H9 (cell line): ENCODE measurements at regions not wholly inside any gene's neighbourhood (a gene's known extent, or its start where the extent isn't known, plus 50 kb on each side); places are given as distances from the start of the nearest gene placed in this dataset.

Experiments
- DNase-seq: peaks from one replicate; pipeline ENCODE4 v3.0.0-alpha.2; 2017
- H2AFZ ChIP-seq: one replicate; pipeline ENCODE4 v1.6.1; 2013; ENCODE audit warnings: mild to moderate bottlenecking, low read length, control low read depth, moderate library complexity
- H2AK5ac ChIP-seq: 2 replicates; pipeline ENCODE4 v1.6.1; 2013; ENCODE audit warnings: low read length, control low read depth, mixed read lengths; ENCODE audit not compliant: insufficient read length
- H2BK120ac ChIP-seq: one replicate; pipeline ENCODE4 v1.6.1; 2013; ENCODE audit warnings: low read depth, mild to moderate bottlenecking, low read length, control low read depth, inconsistent platforms; ENCODE audit not compliant: poor library complexity, severe bottlenecking
- H2BK12ac ChIP-seq: 2 replicates; pipeline ENCODE4 v1.6.1; 2013; ENCODE audit warnings: low read length, control low read depth, mixed read lengths, low read depth; ENCODE audit not compliant: insufficient read length
- H2BK15ac ChIP-seq: 2 replicates; pipeline ENCODE4 v1.6.1; 2013; ENCODE audit warnings: low read depth, low read length, control low read depth
- H2BK20ac ChIP-seq: one replicate; pipeline ENCODE4 v1.6.1; 2013; ENCODE audit warnings: low read depth, mild to moderate bottlenecking, low read length, control low read depth, inconsistent platforms; ENCODE audit not compliant: poor library complexity, severe bottlenecking
- H2BK5ac ChIP-seq: 2 replicates; pipeline ENCODE4 v1.6.1; 2013; ENCODE audit warnings: low read length, control low read depth, mixed read lengths; ENCODE audit not compliant: insufficient read length
- H3K14ac ChIP-seq: 2 replicates; pipeline ENCODE4 v1.6.1; 2013; ENCODE audit warnings: low read length, control low read depth; ENCODE audit not compliant: insufficient read depth
- H3K18ac ChIP-seq: 2 replicates; pipeline ENCODE4 v1.6.1; 2013; ENCODE audit warnings: low read depth, mild to moderate bottlenecking, mixed read lengths, low read length, control low read depth; ENCODE audit not compliant: insufficient read length
- H3K23ac ChIP-seq: 2 replicates; pipeline ENCODE4 v1.6.1; 2013; ENCODE audit warnings: low read length, control low read depth, mixed read lengths, low read depth; ENCODE audit not compliant: insufficient read length
- H3K23me2 ChIP-seq: 2 replicates; pipeline ENCODE4 v1.6.1; 2013; ENCODE audit warnings: low read depth, mild to moderate bottlenecking, mixed read lengths, low read length, control low read depth; ENCODE audit not compliant: insufficient read length, poor library complexity, severe bottlenecking
- H3K27ac ChIP-seq: 2 replicates; pipeline ENCODE4 v1.5.1; 2013; ENCODE audit warnings: low read length, control low read depth, mixed read lengths, low read depth; ENCODE audit not compliant: insufficient read length
- H3K27me3 ChIP-seq: 2 replicates; pipeline ENCODE4 v1.6.1; 2013; ENCODE audit warnings: low read length, control low read depth, inconsistent platforms; ENCODE audit not compliant: insufficient read depth
- H3K4ac ChIP-seq: 2 replicates; pipeline ENCODE4 v1.6.1; 2013; ENCODE audit warnings: low read depth, mild to moderate bottlenecking, control low read depth, inconsistent platforms, low read length, moderate library complexity
- H3K4me1 ChIP-seq: 2 replicates; pipeline ENCODE4 v1.6.1; 2013; ENCODE audit warnings: low read length, control low read depth, inconsistent platforms; ENCODE audit not compliant: insufficient read depth
- H3K4me2 ChIP-seq: 2 replicates; pipeline ENCODE4 v1.6.1; 2013; ENCODE audit warnings: low read length, control low read depth, mixed read lengths; ENCODE audit not compliant: insufficient read length, insufficient read depth
- H3K56ac ChIP-seq: 2 replicates; pipeline ENCODE4 v1.6.1; 2013; ENCODE audit warnings: low read depth, mild to moderate bottlenecking, mixed read lengths, low read length, control low read depth; ENCODE audit not compliant: insufficient read length
- H3K79me1 ChIP-seq: 2 replicates; pipeline ENCODE4 v1.6.1; 2013; ENCODE audit warnings: low read depth, mild to moderate bottlenecking, moderate library complexity, low read length, control low read depth, inconsistent platforms; ENCODE audit not compliant: insufficient read depth, poor library complexity, severe bottlenecking
- H3K79me2 ChIP-seq: 2 replicates; pipeline ENCODE4 v1.6.1; 2013; ENCODE audit warnings: low read length, control low read depth, inconsistent platforms; ENCODE audit not compliant: insufficient read depth
- H3K9ac ChIP-seq: 2 replicates; pipeline ENCODE4 v1.6.1; 2013; ENCODE audit warnings: low read length, control low read depth, mixed read lengths; ENCODE audit not compliant: insufficient read length; ENCODE audit errors: extremely low read depth
- H3K9me3 ChIP-seq: one replicate; pipeline ENCODE4 v1.6.1; 2013; ENCODE audit warnings: low read depth, low read length, inconsistent platforms; ENCODE audit not compliant: control insufficient read depth
- H3T11ph ChIP-seq: one replicate; pipeline ENCODE4 v1.6.1; 2013; ENCODE audit warnings: mild to moderate bottlenecking, low read length, control low read depth, inconsistent platforms
- H4K20me1 ChIP-seq: one replicate; pipeline ENCODE4 v1.6.1; 2013; ENCODE audit not compliant: control insufficient read depth, insufficient read length, insufficient read depth
- H4K5ac ChIP-seq: 2 replicates; pipeline ENCODE4 v1.6.1; 2013; ENCODE audit warnings: low read depth, mild to moderate bottlenecking, mixed read lengths, low read length, control low read depth; ENCODE audit not compliant: insufficient read length
- H4K8ac ChIP-seq: replicated peaks from 2 replicates; pipeline ENCODE4 v1.6.1; 2013; ENCODE audit warnings: low read length, control low read depth, mixed read lengths, low read depth; ENCODE audit not compliant: insufficient read length
- H4K91ac ChIP-seq: 2 replicates; pipeline ENCODE4 v1.6.1; 2013; ENCODE audit warnings: low read depth, mild to moderate bottlenecking, moderate library complexity, mixed read lengths, low read length, control low read depth; ENCODE audit not compliant: insufficient read length
- H3K27ac Mint-ChIP-seq, 3 experiments: 2 replicates in 2 of 3; 3 replicates in 1 of 3; pipeline ENCODE4 v1.8.0; 2020 to 2021; ENCODE audit warnings: mixed read lengths in 3 of 3, mild to moderate bottlenecking in 1 of 3, moderate library complexity in 1 of 3
- H3K27me3 Mint-ChIP-seq: 2 replicates; pipeline ENCODE4 v1.8.0; 2021; ENCODE audit warnings: low read depth, mild to moderate bottlenecking, moderate library complexity, mixed read lengths
- H3K36me3 Mint-ChIP-seq, 3 experiments: 2 replicates in 2 of 3; 3 replicates in 1 of 3; pipeline ENCODE4 v1.8.0; 2020 to 2021; ENCODE audit warnings: low read depth in 3 of 3, mixed read lengths in 3 of 3; ENCODE audit not compliant: insufficient read depth in 1 of 3
- H3K4me1 Mint-ChIP-seq, 2 experiments: 2 replicates each; pipeline ENCODE4 v1.8.0; 2020; ENCODE audit warnings: mixed read lengths in 2 of 2
- H3K4me3 Mint-ChIP-seq, 2 experiments: 2 replicates in 1 of 2; 3 replicates in 1 of 2; pipeline ENCODE4 v1.8.0; 2020 to 2021; ENCODE audit warnings: mild to moderate bottlenecking in 2 of 2, mixed read lengths in 2 of 2, moderate library complexity in 1 of 2
- H3K9me3 Mint-ChIP-seq, 2 experiments: 2 replicates in 1 of 2; 3 replicates in 1 of 2; pipeline ENCODE4 v1.8.0; 2020; ENCODE audit warnings: mild to moderate bottlenecking in 2 of 2, mixed read lengths in 2 of 2, moderate library complexity in 1 of 2
- CTCF ChIP-seq: fragments of 200-600 bp; sonication (generic); conservative IDR thresholded peaks from 3 replicates; pipeline ENCODE4 v1.8.0; 2021; ENCODE audit warnings: antibody characterized with exemption, mild to moderate bottlenecking
- WGBS: extraction: QIAGEN DNeasy Blood & Tissue Kit; methylation state at CpG from one replicate; pipeline ENCODE4 v1.1.7; 2013; ENCODE audit warnings: missing lambda C conversion rate, low lambda C conversion rate, mixed read lengths; ENCODE audit not compliant: insufficient read length; ENCODE audit errors: extremely low coverage; 5-methylcytosine and 5-hydroxymethylcytosine counted together

- no peak overlapping the region for H3K4me2 ChIP-seq
- H4K5ac ChIP-seq: no peak overlapping the region
- no peaks in the 10 kb centered on the region for H3K4me1 ChIP-seq
- H4K20me1 ChIP-seq: no peaks in the 10 kb centered on the region
- Mint-ChIP-seq H3K27ac (no peak overlapping the region; a peak in 1 of 7 replicates), H3K4me1 (no peaks in the 10 kb centered on the region), H3K9me3 (peaks cover 3 to 9% of the 10 kb centered on the region in 2 experiments), H3K36me3 (peaks cover 0 to 9% (median 2%) of the 10 kb centered on the region in 3 experiments; a peak in 4 of 7 replicates), H3K4me3 (no peak overlapping the region), H3K27me3 (no peaks in the 10 kb centered on the region)
- no peaks in the 10 kb centered on the region for H3K23me2 ChIP-seq
- no CpG with 5 or more reads among the region's 7 CpGs for WGBS
- no peaks in the 10 kb centered on the region for H3K27me3 ChIP-seq
- no peak for TF ChIP-seq CTCF
- no peak overlapping the region; the same call in 1 of the 2 replicates for H3K14ac ChIP-seq
- no peak overlapping the region for H2BK5ac ChIP-seq
- no peak overlapping the region for H4K8ac ChIP-seq
- no peak overlapping the region for H2AK5ac ChIP-seq
- H2BK15ac ChIP-seq: no peak overlapping the region
- H3K9ac ChIP-seq: no peak overlapping the region
- H4K91ac ChIP-seq: no peak overlapping the region
- no peaks in the 10 kb centered on the region for H3K9me3 ChIP-seq
- no peaks in the 10 kb centered on the region for H3K79me1 ChIP-seq
- no peak overlapping the region for H3K56ac ChIP-seq
- no peak overlapping the region for H3K27ac ChIP-seq
- H2BK120ac ChIP-seq: no peak overlapping the region
- no peak overlapping the region for H2BK12ac ChIP-seq
- H2AFZ ChIP-seq: no peak overlapping the region
- no peaks in the 10 kb centered on the region for H3K79me2 ChIP-seq
- no peak overlapping the region for H3K23ac ChIP-seq
- H3T11ph ChIP-seq: no peak overlapping the region
- H2BK20ac ChIP-seq: no peak overlapping the region
- no peak for DNase-seq
- no peak overlapping the region for H3K18ac ChIP-seq
- H3K4ac ChIP-seq: no peak overlapping the region
Measured at GRCh38 chr4:175540732-175541131, 271.3 kb downstream of the GPM6A start.
